ENCODE measurements at regions not wholly inside any gene's neighbourhood (a gene's known extent, or its start where the extent isn't known, plus 50 kb on each side); places are given as distances from the start of the nearest gene placed in this dataset.

GRCh38 chr5:2272755-2273154 lies 390.0 kb upstream of the IRX4 start:
- H3K4me3 Mint-ChIP-seq = no peak overlapping the region
- DNase-seq = no peak
- no peak for TF ChIP-seq CTCF (IDR thresholded peaks at IDR 0.05)
- no peaks in the 10 kb centered on the region for H3K9me3 Mint-ChIP-seq
- no peak overlapping the region for H3K27ac Mint-ChIP-seq
- H3K4me1 Mint-ChIP-seq = peaks cover 6% of the 10 kb centered on the region
- no peaks in the 10 kb centered on the region for H3K36me3 Mint-ChIP-seq (ENCODE audit: low read depth)
- H3K27me3 Mint-ChIP-seq (ENCODE audit: low read depth, poor library complexity) = peaks cover 12% of the 10 kb centered on the region

- Mint-ChIP-seq H3K4me3 (no peak overlapping the region), H3K9me3 (no peaks in the 10 kb centered on the region), H3K4me1 (peaks cover 5% of the 10 kb centered on the region), H3K27me3 (ENCODE audit: low read depth, poor library complexity) (peaks cover 12% of the 10 kb centered on the region), H3K27ac (no peak overlapping the region), H3K36me3 (ENCODE audit: low read depth) (no peaks in the 10 kb centered on the region)
- TF ChIP-seq CTCF (IDR thresholded peaks at IDR 0.05) = no peak
- DNase-seq = no peak
These were observed 389.3 kb upstream of the IRX4 start for GRCh38 chr5:2272039-2272438.

DNA sequence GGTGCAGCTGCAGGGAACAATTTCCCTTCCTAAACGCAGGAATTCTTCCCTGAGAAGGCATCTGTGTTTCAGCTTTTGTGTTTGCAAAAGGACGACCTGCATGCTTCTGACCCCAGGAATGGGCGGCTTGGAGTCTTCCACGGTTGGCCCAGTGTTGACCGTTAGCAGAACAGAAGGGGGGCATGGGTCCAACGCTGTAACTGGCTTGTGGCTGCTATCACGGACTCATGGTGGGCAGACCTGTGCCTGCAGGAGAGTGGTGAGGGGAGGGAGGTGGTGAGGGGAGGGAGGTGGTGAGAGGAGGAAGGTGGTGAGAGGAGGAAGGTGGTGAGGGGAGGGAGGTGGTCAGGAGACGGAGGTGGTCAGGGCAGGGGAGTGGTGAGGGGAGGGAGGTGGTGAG lies 388.6 kb upstream of the IRX4 start:
- peaks cover 12% of the 10 kb centered on the region for H3K27me3 Mint-ChIP-seq (ENCODE audit: low read depth, poor library complexity)
- H3K27ac Mint-ChIP-seq = no peak overlapping the region
- no peaks in the 10 kb centered on the region for H3K36me3 Mint-ChIP-seq (ENCODE audit: low read depth)
- DNase-seq = no peak
- H3K9me3 Mint-ChIP-seq = no peaks in the 10 kb centered on the region
- TF ChIP-seq CTCF (IDR thresholded peaks at IDR 0.05) = no peak
- no peak overlapping the region for H3K4me3 Mint-ChIP-seq
- peaks cover 5% of the 10 kb centered on the region for H3K4me1 Mint-ChIP-seq

DNA sequence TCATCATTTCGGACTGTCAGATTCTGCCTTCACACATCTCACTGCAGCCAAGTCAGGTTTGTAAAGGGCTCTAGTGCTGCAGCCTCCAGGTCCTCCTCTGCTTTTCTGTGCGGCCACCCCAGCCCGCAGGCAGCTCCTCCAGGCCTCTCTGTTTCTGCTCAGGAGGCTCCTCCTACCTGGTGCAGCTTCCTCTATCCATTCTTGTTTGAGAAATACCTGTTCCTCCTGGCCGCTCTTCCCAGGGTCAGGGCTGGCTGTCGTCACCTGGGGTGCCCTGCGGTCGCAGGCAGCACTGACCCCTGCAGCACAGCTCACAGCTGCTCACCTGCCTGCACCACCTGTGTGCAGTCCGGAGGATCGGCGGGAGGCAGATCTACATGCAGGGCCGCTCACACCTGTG lies 387.7 kb upstream of the IRX4 start:
- H3K9me3 Mint-ChIP-seq = no peaks in the 10 kb centered on the region
- no peaks in the 10 kb centered on the region for H3K36me3 Mint-ChIP-seq (ENCODE audit: low read depth)
- H3K27ac Mint-ChIP-seq = no peak overlapping the region
- TF ChIP-seq CTCF (IDR thresholded peaks at IDR 0.05) = no peak
- H3K4me1 Mint-ChIP-seq = peaks cover 5% of the 10 kb centered on the region
- peaks cover 12% of the 10 kb centered on the region for H3K27me3 Mint-ChIP-seq (ENCODE audit: low read depth, poor library complexity)
- no peak for DNase-seq
- no peak overlapping the region for H3K4me3 Mint-ChIP-seq

DNA sequence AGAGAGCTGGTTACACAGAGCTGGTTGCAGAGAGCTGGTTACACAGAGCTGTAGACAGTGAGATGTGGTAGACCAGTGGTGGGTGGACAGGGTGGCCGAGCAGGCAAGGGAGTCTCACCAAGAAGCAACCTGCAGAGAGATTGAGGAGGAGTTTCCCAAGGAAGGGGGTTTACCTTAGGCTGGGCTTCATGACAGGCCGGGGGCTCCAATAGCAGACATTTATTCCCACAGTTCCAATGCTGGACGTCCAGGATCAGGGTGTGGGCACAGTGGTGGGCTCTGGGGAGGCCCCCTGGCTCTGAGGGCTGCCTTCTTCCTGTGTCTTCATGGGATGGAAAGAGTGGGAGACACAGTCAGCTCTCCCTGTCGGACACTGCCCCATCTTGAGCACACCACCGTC lies 386.9 kb upstream of the IRX4 start:
- Mint-ChIP-seq H3K36me3 (ENCODE audit: low read depth) (no peaks in the 10 kb centered on the region), H3K4me3 (no peak overlapping the region), H3K27me3 (ENCODE audit: low read depth, poor library complexity) (peaks cover 12% of the 10 kb centered on the region), H3K4me1 (peaks cover 5% of the 10 kb centered on the region), H3K9me3 (no peaks in the 10 kb centered on the region), H3K27ac (no peak overlapping the region)
- DNase-seq = no peak
- TF ChIP-seq CTCF (IDR thresholded peaks at IDR 0.05) = no peak

GRCh38 chr5:2267991-2268390 lies 385.3 kb upstream of the IRX4 start:
- no peak for DNase-seq
- Mint-ChIP-seq H3K27ac (no peak overlapping the region), H3K4me1 (peaks cover 5% of the 10 kb centered on the region), H3K4me3 (no peak overlapping the region), H3K36me3 (ENCODE audit: low read depth) (no peaks in the 10 kb centered on the region), H3K9me3 (no peaks in the 10 kb centered on the region), H3K27me3 (ENCODE audit: low read depth, poor library complexity) (peaks cover 12% of the 10 kb centered on the region)
- no peak for TF ChIP-seq CTCF (IDR thresholded peaks at IDR 0.05)
